HCT116 (cell line): ENCODE measurements at regions not wholly inside any gene's neighbourhood (a gene's known extent, or its start where the extent isn't known, plus 50 kb on each side); places are given as distances from the start of the nearest gene placed in this dataset.

Experiments
- ATAC-seq: fragments of 200-7000 bp; cut with Tn5 transposase; 2 replicates; pipeline ENCODE4 v1.9.1; 2020; ENCODE audit warnings: mild to moderate bottlenecking, moderate library complexity
- BruUV-seq: library from RNA; stranded (reverse); fragments of 400-500 nt; replicated peaks from 2 replicates; lab custom pipeline; 2021; lab: Mats Ljungman, UMichigan
- CTCF ChIA-PET: fragments of 300-600 bp; sonication (Branson Sonifier 250); formaldehyde crosslinking; loops from one replicate; lab custom pipeline; 2021; ENCODE audit warnings: antibody characterized with exemption; lab: Charles Lee
- POLR2A ChIA-PET: fragments of 300-600, 350-600 bp; sonication (Branson Sonifier 250); formaldehyde crosslinking; loops from one replicate; lab custom pipeline; 2021; ENCODE audit warnings: antibody characterized with exemption; lab: Charles Lee
- RAD21 ChIA-PET, 2 experiments: fragments of 300-600 bp; sonication (Branson Sonifier 250); formaldehyde crosslinking; loops; one replicate each; lab custom pipeline; 2023; ENCODE audit warnings: low total read pairs in 2 of 2; ENCODE audit not compliant: uncharacterized antibody in 2 of 2, unreplicated experiment in 2 of 2, low non-redundant PET in 1 of 2; lab: Charles Lee
- DNase-seq: peaks from one replicate; pipeline ENCODE4 v3.0.0-alpha.2; 2010; ENCODE audit warnings: low read depth, low spot score
- H2AFZ ChIP-seq: fragments of 200-600 bp; shearing (Covaris generic), sonication (generic); 2 replicates; pipeline ENCODE4 v1.6.1; 2017; ENCODE audit warnings: low read depth, mixed run types, mixed read lengths, antibody characterized with exemption, low read length; ENCODE audit not compliant: poor library complexity, severe bottlenecking
- H3K27ac ChIP-seq: 2 replicates; pipeline ENCODE4 v1.5.1; 2012; ENCODE audit warnings: low read depth, low read length
- H3K27me3 ChIP-seq: fragments of 200-600 bp; sonication (generic); 2 replicates; pipeline ENCODE4 v1.6.1; 2016; ENCODE audit warnings: mixed run types, low read length, mixed read lengths; ENCODE audit not compliant: insufficient read depth
- H3K36me3 ChIP-seq, 2 experiments: fragments of 200-500 bp in 1 of 2; fragments of 200-600 bp in 1 of 2; sonication (Bioruptor generic) in 1 of 2; sonication (generic) in 1 of 2; 2 replicates each; pipeline versions ENCODE4 v1.5.1 to v1.6.1; 2014 to 2016; ENCODE audit warnings: low read length in 2 of 2, inconsistent platforms in 1 of 2, mixed read lengths in 1 of 2, mixed run types in 1 of 2; ENCODE audit not compliant: insufficient read depth in 2 of 2, control insufficient read depth in 1 of 2
- H3K4me1 ChIP-seq, 2 experiments: fragments of 200-600 bp in 1 of 2; sonication (generic) in 1 of 2; 2 replicates each; pipeline versions ENCODE4 v1.5.1 to v1.6.1; 2012 to 2017; ENCODE audit warnings: low read length in 2 of 2, inconsistent platforms in 1 of 2, mild to moderate bottlenecking in 1 of 2, mixed read lengths in 1 of 2, mixed run types in 1 of 2, moderate library complexity in 1 of 2; ENCODE audit not compliant: insufficient read depth in 2 of 2, control insufficient read depth in 1 of 2
- H3K4me2 ChIP-seq: fragments of 200-600 bp; sonication (generic); 2 replicates; pipeline ENCODE4 v1.6.1; 2017; ENCODE audit warnings: mixed run types, low read length, mixed read lengths
- H3K4me3 ChIP-seq, 2 experiments: fragments of 200-600 bp in 1 of 2; sonication (generic) in 1 of 2; replicated peaks in 1 of 2; 2 replicates each; pipeline ENCODE4 v1.5.1; 2011 to 2016; ENCODE audit warnings: low read length in 2 of 2, control low read depth in 1 of 2, low read depth in 1 of 2, mild to moderate bottlenecking in 1 of 2, mixed read lengths in 1 of 2, mixed run types in 1 of 2
- H3K79me2 ChIP-seq: fragments of 200-600 bp; sonication (generic); 2 replicates; pipeline ENCODE4 v1.6.1; 2017; ENCODE audit warnings: mild to moderate bottlenecking, mixed run types, low read length, moderate library complexity, mixed read lengths; ENCODE audit not compliant: insufficient read depth
- H3K9ac ChIP-seq: fragments of 200-600 bp; sonication (generic); 2 replicates; pipeline ENCODE4 v1.6.1; 2016; ENCODE audit warnings: low read length, mixed read lengths
- H3K9me2 ChIP-seq: fragments of 200-600 bp; sonication (generic), shearing (Covaris generic); 2 replicates; pipeline ENCODE4 v1.6.1; 2017; ENCODE audit warnings: mixed run types, mild to moderate bottlenecking, moderate library complexity; ENCODE audit not compliant: insufficient read depth
- H3K9me3 ChIP-seq, 2 experiments: fragments of 200-500 bp in 1 of 2; fragments of 200-600 bp in 1 of 2; sonication (Bioruptor generic) in 1 of 2; sonication (generic) in 1 of 2; 2 replicates each; pipeline ENCODE4 v1.6.1; 2014 to 2017; ENCODE audit warnings: low read length in 2 of 2, mixed read lengths in 2 of 2, inconsistent platforms in 1 of 2, low read depth in 1 of 2, mild to moderate bottlenecking in 1 of 2, mixed run types in 1 of 2, moderate library complexity in 1 of 2; ENCODE audit not compliant: control insufficient read depth in 1 of 2, insufficient read depth in 1 of 2
- H4K20me1 ChIP-seq: fragments of 200-600 bp; sonication (generic), shearing (Covaris generic); 2 replicates; pipeline ENCODE4 v1.6.1; 2017; ENCODE audit warnings: mixed run types, mild to moderate bottlenecking, moderate library complexity; ENCODE audit not compliant: insufficient read depth
- CTCF ChIP-seq, 3 experiments: fragments of 200-600 bp in 1 of 3; sonication (generic) in 1 of 3; IDR thresholded peaks in 2 of 3; conservative IDR thresholded peaks in 1 of 3; 2 replicates each; pipeline ENCODE4 v1.5.1; 2012 to 2017; ENCODE audit warnings: low read depth in 2 of 3, low read length in 2 of 3, antibody characterized with exemption in 1 of 3, borderline replicate concordance in 1 of 3, control low read depth in 1 of 3, mild to moderate bottlenecking in 1 of 3, mixed read lengths in 1 of 3, mixed run types in 1 of 3, moderate library complexity in 1 of 3; ENCODE audit not compliant: insufficient read depth in 1 of 3
- EZH2phosphoT487 ChIP-seq: fragments of 200-600 bp; IDR thresholded peaks from 2 replicates; pipeline ENCODE4 v1.6.1; 2018; ENCODE audit warnings: antibody characterized with exemption, borderline replicate concordance
- JUND ChIP-seq: IDR thresholded peaks from 2 replicates; pipeline ENCODE4 v1.6.1; 2012
- TCF7L2 ChIP-seq: IDR thresholded peaks from 2 replicates; pipeline ENCODE4 v1.7.0; 2011; ENCODE audit warnings: borderline replicate concordance, inconsistent platforms; ENCODE audit not compliant: insufficient read depth, insufficient read length; ENCODE audit errors: extremely low read depth
- ZBTB33 ChIP-seq: IDR thresholded peaks from 2 replicates; pipeline ENCODE4 v1.6.1; 2011; ENCODE audit warnings: mild to moderate bottlenecking, low read length, moderate library complexity; ENCODE audit not compliant: insufficient replicate concordance; ENCODE audit errors: extremely low read depth
- ZFX ChIP-seq: fragments of 450-650 bp; IDR thresholded peaks from 2 replicates; pipeline ENCODE4 v1.6.1; 2017
- ZNF274 ChIP-seq: fragments of 200-500 bp; sonication (Bioruptor generic); IDR thresholded peaks from 2 replicates; pipeline ENCODE4 v1.6.1; 2014; ENCODE audit warnings: mild to moderate bottlenecking, low read depth, low read length, inconsistent platforms
- intact Hi-C: fragments of 100-400 bp; cut with micrococcal nuclease; formaldehyde crosslinking; loops from 2 replicates; pipeline ENCODE4 v1.10.0; 2022

GRCh38 chr3:25889525-25889917, 99.6 kb downstream of the OXSM start:
- H3K4me1 ChIP-seq: peaks cover 0 to 5% of the 10 kb centered on the region in 2 experiments; a peak in 2 of 4 replicates
- no peak overlapping the region for H3K4me2 ChIP-seq
- CTCF ChIA-PET: no interaction called here
- H3K27me3 ChIP-seq: no peaks in the 10 kb centered on the region
- POLR2A ChIA-PET: no interaction called here
- RAD21 ChIA-PET: no interaction called here
- no TSS peak for BruUV-seq
- H2AFZ ChIP-seq: no peak overlapping the region
- DNase-seq: no peak
- no peaks in the 10 kb centered on the region for H3K9me3 ChIP-seq
- H3K9me2 ChIP-seq: no peaks in the 10 kb centered on the region
- no peak for ATAC-seq
- no peak overlapping the region for H3K4me3 ChIP-seq
- no peak overlapping the region for H3K27ac ChIP-seq
- intact Hi-C loops: no loop called here
- H3K9ac ChIP-seq: no peak overlapping the region
- no peaks in the 10 kb centered on the region for H3K36me3 ChIP-seq
- TF ChIP-seq TCF7L2 (no peak), CTCF (IDR thresholded peaks at IDR 0.05 in 2 of 3, conservative IDR thresholded peaks at IDR 0.05 in 1 of 3; ENCODE audit: borderline replicate concordance in 1 of 3, insufficient read depth in 1 of 3, low read depth in 2 of 3, low read length in 2 of 3) (no peak), ZFX (no peak), EZH2phosphoT487 (no peak), ZBTB33 (no peak), JUND (no peak), ZNF274 (no peak)
- H3K79me2 ChIP-seq: no peaks in the 10 kb centered on the region
- H4K20me1 ChIP-seq: no peaks in the 10 kb centered on the region
